CD14-positive monocyte (primary cell): ENCODE measurements at regions not wholly inside any gene's neighbourhood (a gene's known extent, or its start where the extent isn't known, plus 50 kb on each side); places are given as distances from the start of the nearest gene placed in this dataset.
A peak's percentile ranks its signal among the peaks of the same experiment; 100 is the strongest.

Source experiments
- DNase-seq, 3 donors: peaks; one replicate each; pipeline ENCODE4 v3.0.0-alpha.2; 2011 to 2022
- H2AFZ ChIP-seq: 2 replicates; pipeline ENCODE4 v1.6.0; 2012; ENCODE audit warnings: mild to moderate bottlenecking, low read depth, low read length, inconsistent platforms; ENCODE audit not compliant: insufficient read depth, poor library complexity, severe bottlenecking
- H3K27ac ChIP-seq, 2 donors: 1 replicate in 1 of 2; 2 replicates in 1 of 2; pipeline ENCODE4 v1.5.1; 2012 to 2013; ENCODE audit warnings: low read length in 2 of 2, control low read depth in 1 of 2, inconsistent platforms in 1 of 2, low read depth in 1 of 2, mild to moderate bottlenecking in 1 of 2
- H3K27me3 ChIP-seq, 2 donors: one replicate each; pipeline versions ENCODE4 v1.6.0 to v1.6.1; 2011 to 2013; ENCODE audit warnings: low read length in 2 of 2; ENCODE audit not compliant: control insufficient read depth in 2 of 2, insufficient read depth in 2 of 2
- H3K36me3 ChIP-seq, 2 donors: replicated peaks in 1 of 2; 1 replicate in 1 of 2; 2 replicates in 1 of 2; pipeline versions ENCODE4 v1.5.1 to v1.6.1; 2012 to 2013; ENCODE audit warnings: low read length in 2 of 2, control low read depth in 1 of 2, inconsistent platforms in 1 of 2, mild to moderate bottlenecking in 1 of 2; ENCODE audit not compliant: insufficient read depth in 2 of 2, control insufficient read depth in 1 of 2
- H3K4me1 ChIP-seq, 2 donors: 1 replicate in 1 of 2; 2 replicates in 1 of 2; pipeline versions ENCODE4 v1.5.1 to v1.6.1; 2012 to 2013; ENCODE audit warnings: low read length in 2 of 2, control low read depth in 1 of 2, inconsistent platforms in 1 of 2, mild to moderate bottlenecking in 1 of 2, moderate library complexity in 1 of 2; ENCODE audit not compliant: insufficient read depth in 2 of 2, control insufficient read depth in 1 of 2
- H3K4me2 ChIP-seq: replicated peaks from 2 replicates; pipeline ENCODE3; 2012; ENCODE audit warnings: low read length, moderate library complexity, mild to moderate bottlenecking; ENCODE audit not compliant: poor library complexity, severe bottlenecking; ENCODE audit errors: extremely low read depth
- H3K4me3 ChIP-seq, 3 experiments: fragments of 200-600 bp in 1 of 3; sonication (generic) in 1 of 3; replicated peaks in 1 of 3; 1 replicate in 2 of 3; 2 replicates in 1 of 3; pipeline ENCODE4 v1.5.1; 2011 to 2013; ENCODE audit warnings: low read length in 3 of 3, mild to moderate bottlenecking in 3 of 3, control low read depth in 2 of 3, low read depth in 2 of 3, inconsistent platforms in 1 of 3, moderate library complexity in 1 of 3
- H3K79me2 ChIP-seq: 2 replicates; pipeline ENCODE4 v1.6.0; 2012; ENCODE audit warnings: mild to moderate bottlenecking, control low read depth, inconsistent platforms, low read length, moderate library complexity; ENCODE audit not compliant: insufficient read depth
- H3K9ac ChIP-seq: 2 replicates; pipeline ENCODE4 v1.6.0; 2017; ENCODE audit warnings: low read length, mild to moderate bottlenecking; ENCODE audit not compliant: insufficient read depth, poor library complexity, severe bottlenecking
- H3K9me3 ChIP-seq, 2 donors: replicated peaks in 1 of 2; 1 replicate in 1 of 2; 2 replicates in 1 of 2; pipeline versions ENCODE4 v1.5.1 to v1.6.1; 2012 to 2013; ENCODE audit warnings: low read length in 2 of 2, control low read depth in 1 of 2; ENCODE audit not compliant: control insufficient read depth in 1 of 2, insufficient read depth in 1 of 2
- H4K20me1 ChIP-seq: 2 replicates; pipeline ENCODE4 v1.6.0; 2012; ENCODE audit warnings: mild to moderate bottlenecking, low read length, control low read depth, moderate library complexity; ENCODE audit not compliant: insufficient read depth
- H3K27ac Mint-ChIP-seq, 7 donors: one replicate each; pipeline ENCODE4 v1.8.0; 2020; ENCODE audit warnings: mild to moderate bottlenecking in 7 of 7, mixed read lengths in 7 of 7, moderate library complexity in 6 of 7, inconsistent platforms in 2 of 7
- H3K27me3 Mint-ChIP-seq, 3 donors: one replicate each; pipeline ENCODE4 v1.8.0; 2021 to 2022; ENCODE audit warnings: low read depth in 3 of 3, mild to moderate bottlenecking in 3 of 3, mixed read lengths in 3 of 3, moderate library complexity in 3 of 3, inconsistent platforms in 1 of 3
- H3K36me3 Mint-ChIP-seq, 2 donors: one replicate each; pipeline ENCODE4 v1.8.0; 2020; ENCODE audit warnings: mixed read lengths in 2 of 2, inconsistent platforms in 1 of 2, mild to moderate bottlenecking in 1 of 2
- H3K4me1 Mint-ChIP-seq: one replicate; pipeline ENCODE4 v1.8.0; 2020; ENCODE audit warnings: mild to moderate bottlenecking, mixed read lengths
- H3K4me3 Mint-ChIP-seq, 2 donors: one replicate each; pipeline ENCODE4 v1.8.0; 2020; ENCODE audit warnings: mild to moderate bottlenecking in 2 of 2, mixed read lengths in 2 of 2, moderate library complexity in 1 of 2
- H3K9me3 Mint-ChIP-seq, 7 donors: one replicate each; pipeline ENCODE4 v1.8.0; 2020 to 2022; ENCODE audit warnings: mixed read lengths in 7 of 7, mild to moderate bottlenecking in 6 of 7, moderate library complexity in 6 of 7, inconsistent platforms in 2 of 7
- WGBS: methylation state at CpG from one replicate; pipeline ENCODE4 v1.1.5; 2013; ENCODE audit warnings: missing lambda C conversion rate; ENCODE audit not compliant: insufficient coverage; 5-methylcytosine and 5-hydroxymethylcytosine counted together
- intact Hi-C, 2 donors: fragments of 100-400 bp; cut with micrococcal nuclease; formaldehyde crosslinking; loops; one replicate each; pipeline versions ENCODE4 v1.15.0 to v1.15.1; 2023
- TF ChIP-seq, protein P1 (sequence below): fragments of 200-600 bp; IDR thresholded peaks from one replicate; pipeline ENCODE4 v1.8.0; 2022; ENCODE audit warnings: antibody characterized with exemption, mild to moderate bottlenecking

- Mint-ChIP-seq H3K9me3 (no peaks in the 10 kb centered on the region), H3K4me1 (peaks cover 71% of the 10 kb centered on the region), H3K27ac (peak overlapping the region in 2 of 7 donors; percentile 15 to 96), H3K4me3 (no peak overlapping the region), H3K27me3 (peaks cover 2 to 3% (median 3%) of the 10 kb centered on the region in 3 donors), H3K36me3 (peaks cover 20 to 33% of the 10 kb centered on the region in 2 donors)
- Histone ChIP-seq H3K4me3 (no peak overlapping the region), H3K4me1 (peaks cover 59 to 68% of the 10 kb centered on the region in 2 donors), H3K27ac (no peak overlapping the region), H2AFZ (no peak overlapping the region), H3K27me3 (no peaks in the 10 kb centered on the region), H3K79me2 (no peaks in the 10 kb centered on the region), H4K20me1 (no peaks in the 10 kb centered on the region), H3K9ac (no peak overlapping the region), H3K36me3 (peaks cover 0 to 5% of the 10 kb centered on the region in 2 donors), H3K4me2 (no peak overlapping the region), H3K9me3 (no peaks in the 10 kb centered on the region)
- DNase-seq: peak in 1 of 3 donors; percentile 19
- WGBS: no CpG with 5 or more reads among the region's 2 CpGs
- intact Hi-C loops: no loop called here
- TF ChIP-seq, protein P1, sequence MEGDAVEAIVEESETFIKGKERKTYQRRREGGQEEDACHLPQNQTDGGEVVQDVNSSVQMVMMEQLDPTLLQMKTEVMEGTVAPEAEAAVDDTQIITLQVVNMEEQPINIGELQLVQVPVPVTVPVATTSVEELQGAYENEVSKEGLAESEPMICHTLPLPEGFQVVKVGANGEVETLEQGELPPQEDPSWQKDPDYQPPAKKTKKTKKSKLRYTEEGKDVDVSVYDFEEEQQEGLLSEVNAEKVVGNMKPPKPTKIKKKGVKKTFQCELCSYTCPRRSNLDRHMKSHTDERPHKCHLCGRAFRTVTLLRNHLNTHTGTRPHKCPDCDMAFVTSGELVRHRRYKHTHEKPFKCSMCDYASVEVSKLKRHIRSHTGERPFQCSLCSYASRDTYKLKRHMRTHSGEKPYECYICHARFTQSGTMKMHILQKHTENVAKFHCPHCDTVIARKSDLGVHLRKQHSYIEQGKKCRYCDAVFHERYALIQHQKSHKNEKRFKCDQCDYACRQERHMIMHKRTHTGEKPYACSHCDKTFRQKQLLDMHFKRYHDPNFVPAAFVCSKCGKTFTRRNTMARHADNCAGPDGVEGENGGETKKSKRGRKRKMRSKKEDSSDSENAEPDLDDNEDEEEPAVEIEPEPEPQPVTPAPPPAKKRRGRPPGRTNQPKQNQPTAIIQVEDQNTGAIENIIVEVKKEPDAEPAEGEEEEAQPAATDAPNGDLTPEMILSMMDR: no peak
Measured at GRCh38 chr20:1809131-1809572, 86.1 kb upstream of the SIRPA start.

- no peak overlapping the region for H3K27ac ChIP-seq
- TF ChIP-seq, protein P1: no peak
- Mint-ChIP-seq H3K4me3 (no peak overlapping the region), H3K27me3 (peaks cover 1 to 3% (median 2%) of the 10 kb centered on the region in 3 donors), H3K36me3 (peaks cover 20 to 29% of the 10 kb centered on the region in 2 donors), H3K9me3 (no peaks in the 10 kb centered on the region), H3K4me1 (peaks cover 68% of the 10 kb centered on the region), H3K27ac (no peak overlapping the region)
- no peak for DNase-seq
- H3K27me3 ChIP-seq: no peaks in the 10 kb centered on the region
- H3K36me3 ChIP-seq: peaks cover 0 to 5% of the 10 kb centered on the region in 2 donors
- no peaks in the 10 kb centered on the region for H3K9me3 ChIP-seq
- peaks cover 2% of the 10 kb centered on the region for H3K79me2 ChIP-seq
- H3K4me3 ChIP-seq: no peak overlapping the region
- no peak overlapping the region for H3K4me2 ChIP-seq
- no peaks in the 10 kb centered on the region for H4K20me1 ChIP-seq
- no peak overlapping the region for H3K9ac ChIP-seq
- 100% methylated on average over 3 of the region's 6 CpGs for WGBS
- H2AFZ ChIP-seq: no peak overlapping the region
- intact Hi-C loops: no loop called here
- peaks cover 58 to 71% of the 10 kb centered on the region in 2 donors for H3K4me1 ChIP-seq
Measured at GRCh38 chr20:1808101-1808500, 87.1 kb upstream of the SIRPA start.
